Sigmoid colon (tissue), 4 donors: ENCODE measurements at regions not wholly inside any gene's neighbourhood (a gene's known extent, or its start where the extent isn't known, plus 50 kb on each side); places are given as distances from the start of the nearest gene placed in this dataset.

Experiments used
- POLR2A ChIP-seq, 2 donors: fragments of 450-650 bp; IDR thresholded peaks; one replicate each; pipeline ENCODE4 v1.6.1; 2016; ENCODE audit warnings: antibody characterized with exemption in 2 of 2, mild to moderate bottlenecking in 2 of 2, moderate library complexity in 2 of 2
- POLR2AphosphoS5 ChIP-seq, 4 donors: sonication (generic); formaldehyde crosslinking; IDR thresholded peaks; one replicate each; pipeline ENCODE4 v1.6.1; 2017; ENCODE audit warnings: antibody characterized with exemption in 4 of 4

DNA sequence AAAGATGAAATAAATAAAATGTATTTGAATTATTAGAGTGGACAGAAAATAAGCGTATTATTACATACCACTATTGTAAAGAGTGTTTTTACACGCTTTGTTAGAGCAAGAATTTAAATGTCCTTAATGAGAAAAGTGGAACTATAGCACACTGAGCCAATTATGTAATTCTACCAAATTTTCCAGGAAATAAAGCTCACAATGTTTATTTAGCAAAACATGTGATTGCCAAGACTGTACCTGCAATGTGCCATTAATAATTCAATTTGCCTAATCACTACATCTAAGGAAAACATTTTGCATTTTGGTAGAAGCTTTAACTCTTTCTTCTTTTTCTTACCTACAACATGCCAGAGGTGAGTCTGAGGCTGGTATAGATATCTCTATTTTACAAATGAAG, 58.7 kb upstream of the PHACTR1 start:
- TF ChIP-seq POLR2A (IDR thresholded peaks at IDR 0.05) (no peak), POLR2AphosphoS5 (IDR thresholded peaks at IDR 0.05) (no peak)
